HG03442 (cell line): ENCODE measurements at regions not wholly inside any gene's neighbourhood (a gene's known extent, or its start where the extent isn't known, plus 50 kb on each side); places are given as distances from the start of the nearest gene placed in this dataset.
"Not testable (repeated sequence)": the region's sequence is repeated elsewhere in the genome, so short reads cannot be mapped to it uniquely, and the experiment has no call there.

Experiments
- ATAC-seq: cut with Tn5 transposase; IDR thresholded peaks from one replicate; pipeline ENCODE4 v1.9.1; 2021; ENCODE audit warnings: mild to moderate bottlenecking, moderate library complexity; ENCODE audit not compliant: unreplicated experiment

GRCh38 chr6:57860481-57861315 lies 543.3 kb downstream of the PRIM2 start:
- ATAC-seq, result not testable (repeated sequence)

- ATAC-seq, result not testable (repeated sequence)
Observed at GRCh38 chr6:57870083-57870482, 552.7 kb downstream of the PRIM2 start.

GRCh38 chr6:57873424-57873823 lies 556.0 kb downstream of the PRIM2 start:
- ATAC-seq, result not testable (repeated sequence)

- not testable (repeated sequence) for ATAC-seq
Observed at GRCh38 chr6:57876659-57877058, 559.2 kb downstream of the PRIM2 start.

- ATAC-seq, result not testable (repeated sequence)
Observed at GRCh38 chr6:57877729-57878128, 560.3 kb downstream of the PRIM2 start.

GRCh38 chr6:57878792-57879191 lies 561.4 kb downstream of the PRIM2 start:
- peak; percentile 63 for ATAC-seq

GRCh38 chr6:57898850-57899249 lies 581.4 kb downstream of the PRIM2 start:
- peak; percentile 84 for ATAC-seq

- peak; percentile 48 for ATAC-seq
Observed at GRCh38 chr6:57900687-57901399, 583.4 kb downstream of the PRIM2 start.

- ATAC-seq, result not testable (repeated sequence)
Observed at GRCh38 chr6:57901445-57901844, 584.0 kb downstream of the PRIM2 start.

- ATAC-seq, result not testable (repeated sequence)
Observed at GRCh38 chr6:57904356-57904755, 586.9 kb downstream of the PRIM2 start.

GRCh38 chr6:57915300-57915699 lies 597.9 kb downstream of the PRIM2 start:
- peak; percentile 60 for ATAC-seq

- ATAC-seq, result not testable (repeated sequence)
Observed at GRCh38 chr6:57942966-57943365, 625.5 kb downstream of the PRIM2 start.

GRCh38 chr6:57946084-57946768 lies 628.8 kb downstream of the PRIM2 start:
- ATAC-seq, result not testable (repeated sequence)

GRCh38 chr6:57946769-57947091 lies 629.3 kb downstream of the PRIM2 start:
- ATAC-seq, result not testable (repeated sequence)

GRCh38 chr6:57948481-57948880 lies 631.1 kb downstream of the PRIM2 start:
- ATAC-seq, result peak; percentile 36

GRCh38 chr6:57950430-57950829 lies 633.0 kb downstream of the PRIM2 start:
- not testable (repeated sequence) for ATAC-seq

- ATAC-seq, result not testable (repeated sequence)
Observed at GRCh38 chr6:57966757-57967156, 649.3 kb downstream of the PRIM2 start.

GRCh38 chr6:57971956-57972355 lies 654.5 kb downstream of the PRIM2 start:
- ATAC-seq, result not testable (repeated sequence)

- ATAC-seq, result no peak
Observed at GRCh38 chr6:57974653-57975052, 657.2 kb downstream of the PRIM2 start.

GRCh38 chr6:57975127-57975526 lies 657.7 kb downstream of the PRIM2 start:
- not testable (repeated sequence) for ATAC-seq

GRCh38 chr6:57976371-57976770 lies 658.9 kb downstream of the PRIM2 start:
- ATAC-seq, result not testable (repeated sequence)
